ENCODE measurements at regions not wholly inside any gene's neighbourhood (a gene's known extent, or its start where the extent isn't known, plus 50 kb on each side); places are given as distances from the start of the nearest gene placed in this dataset.

- no peak for DNase-seq (ENCODE audit: low spot score)
These were observed 50.2 kb upstream of the AKR1E2 start for GRCh38 chr10:4775808-4776207.

- no peak for DNase-seq (ENCODE audit: low spot score)
These were observed 53.8 kb upstream of the AKR1E2 start for GRCh38 chr10:4772202-4772570.

DNA sequence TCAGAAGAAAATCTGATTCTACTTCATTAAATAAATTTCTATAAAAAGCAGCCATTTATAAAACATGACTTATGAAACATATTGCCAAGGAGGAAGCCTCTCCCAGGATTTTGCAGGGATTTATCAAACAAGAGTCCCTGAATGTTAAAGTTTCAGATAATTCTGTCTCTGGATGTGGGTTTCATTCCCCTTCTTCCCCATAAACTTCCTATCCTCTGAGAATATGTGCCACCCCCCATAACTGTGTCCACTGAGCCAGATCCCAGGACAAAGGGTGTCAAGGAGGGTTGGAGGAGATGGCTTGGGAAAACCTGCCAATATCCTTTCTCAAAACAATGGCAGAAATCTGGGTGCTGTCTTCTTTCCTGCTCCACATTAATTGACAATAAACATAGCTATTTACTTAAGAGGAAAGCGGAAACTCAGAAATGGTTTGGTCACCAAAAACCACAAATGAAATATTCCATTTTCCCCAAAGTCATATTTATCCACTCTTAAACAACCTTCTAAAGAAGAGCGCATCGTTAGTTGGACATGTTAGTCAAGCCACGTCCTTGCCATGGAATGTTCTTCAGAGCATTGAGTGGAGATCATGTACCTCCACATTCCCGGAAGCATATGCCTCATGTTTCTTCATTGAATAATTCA lies 54.3 kb upstream of the AKR1E2 start:
- no peak for DNase-seq (ENCODE audit: low spot score)

GRCh38 chr10:4770801-4771553 lies 55.0 kb upstream of the AKR1E2 start:
- DNase-seq (ENCODE audit: low spot score), result no peak

- DNase-seq (ENCODE audit: low spot score), result no peak
These were observed 57.6 kb upstream of the AKR1E2 start for GRCh38 chr10:4768416-4768815.

- peak; percentile 34 for DNase-seq (ENCODE audit: low spot score)
These were observed 58.8 kb upstream of the AKR1E2 start for GRCh38 chr10:4767033-4767814.

DNA sequence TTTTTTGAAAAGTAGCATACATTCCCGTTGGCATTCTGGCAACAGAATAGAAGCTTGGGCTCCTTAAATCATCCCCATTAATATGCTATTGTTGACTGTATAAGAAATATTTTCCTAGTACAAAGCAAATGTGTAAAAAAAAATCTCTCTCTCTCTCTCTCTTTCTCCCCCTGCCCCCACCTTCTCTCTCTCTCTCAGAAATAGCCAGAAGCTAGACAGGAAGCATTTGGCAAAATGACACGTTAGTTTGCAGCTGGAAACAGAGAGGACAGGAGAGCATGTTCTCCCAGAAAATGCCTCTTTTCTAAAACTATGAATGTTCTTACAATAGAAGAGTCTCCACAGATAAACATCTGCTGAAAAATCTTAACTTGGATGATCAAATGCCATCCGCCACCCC lies 59.6 kb upstream of the AKR1E2 start:
- no peak for DNase-seq (ENCODE audit: low spot score)

- no peak for DNase-seq (ENCODE audit: low spot score)
These were observed 60.6 kb upstream of the AKR1E2 start for GRCh38 chr10:4765428-4765827.

GRCh38 chr10:4763960-4764428 lies 62.0 kb upstream of the AKR1E2 start:
- no peak for DNase-seq (ENCODE audit: low spot score)

DNA sequence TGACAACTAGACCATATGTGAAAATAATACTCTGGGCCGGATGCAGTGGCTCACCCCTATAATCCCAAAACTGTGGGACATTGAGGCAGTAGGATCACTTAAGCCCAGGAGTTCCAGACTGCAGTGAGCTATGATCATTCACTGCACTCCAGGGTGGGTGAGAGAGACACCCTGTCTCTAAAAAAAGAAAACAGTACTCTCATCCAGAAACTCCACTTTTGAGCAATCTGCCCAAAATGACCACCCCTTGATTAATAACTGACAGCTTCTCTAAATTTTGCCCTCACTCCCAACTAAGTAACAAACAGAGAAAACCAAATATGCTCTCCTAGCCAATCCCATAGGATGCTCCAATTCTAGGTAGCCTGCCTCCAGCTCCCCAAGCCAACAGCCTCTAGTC lies 62.5 kb upstream of the AKR1E2 start:
- no peak for DNase-seq (ENCODE audit: low spot score)

- DNase-seq (ENCODE audit: low spot score), result no peak
These were observed 67.8 kb upstream of the AKR1E2 start for GRCh38 chr10:4758256-4758655.

- no peak for DNase-seq (ENCODE audit: low spot score)
These were observed 70.6 kb upstream of the AKR1E2 start for GRCh38 chr10:4755286-4755989.

DNA sequence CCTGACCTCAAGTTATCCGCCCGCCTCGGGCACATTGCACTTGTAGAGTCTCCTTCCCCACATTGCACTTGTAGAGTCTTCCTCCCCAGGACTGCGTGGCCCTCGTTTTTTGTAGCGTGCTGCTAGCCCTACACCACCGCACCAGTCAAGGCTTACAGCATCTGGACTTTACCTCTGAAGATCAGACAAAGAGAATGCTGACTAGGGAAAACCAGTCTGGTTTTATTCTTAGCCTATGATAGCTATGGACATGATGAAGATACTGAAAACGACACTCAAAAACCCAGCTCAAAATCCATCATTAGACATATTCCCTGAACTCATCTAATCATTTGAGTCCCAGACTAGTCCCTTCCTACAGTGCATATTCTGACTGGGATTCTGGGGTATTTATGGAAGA lies 71.9 kb upstream of the AKR1E2 start:
- DNase-seq (ENCODE audit: low spot score), result no peak

DNA sequence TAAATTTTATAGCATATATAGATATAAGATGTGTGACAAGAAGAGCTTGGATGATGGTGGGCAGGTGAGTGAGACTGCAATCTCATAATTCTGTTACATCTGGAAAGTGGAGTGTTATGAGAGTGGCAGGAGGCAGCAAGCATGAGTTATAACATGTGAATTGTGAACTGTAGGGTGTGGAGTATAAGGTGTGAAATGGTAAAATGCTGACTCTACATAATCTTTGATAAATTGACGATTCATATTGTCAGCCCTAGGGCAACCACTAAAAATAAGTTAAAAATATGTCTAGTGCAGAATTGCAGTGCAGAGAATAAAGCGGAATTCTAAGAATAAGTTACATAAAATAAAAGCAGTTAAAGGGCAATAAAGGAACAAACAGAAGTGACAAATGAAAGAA lies 74.8 kb upstream of the AKR1E2 start:
- no peak for DNase-seq (ENCODE audit: low spot score)

DNA sequence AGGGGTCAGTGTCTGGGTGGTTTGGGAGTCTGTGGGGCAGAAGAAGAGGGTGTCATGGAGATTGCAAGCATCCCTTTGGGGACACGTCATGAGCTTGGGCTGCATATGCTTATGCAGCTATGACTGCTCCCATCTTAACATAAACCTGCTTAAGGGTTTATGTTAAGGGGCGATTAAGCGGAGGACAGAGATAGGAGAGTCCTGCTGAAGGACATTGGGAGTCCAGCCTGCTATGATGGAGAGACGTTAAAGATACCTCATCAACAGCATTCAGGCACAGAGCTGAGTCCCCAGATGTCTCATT lies 76.8 kb upstream of the AKR1E2 start:
- DNase-seq (ENCODE audit: low spot score), result no peak

DNA sequence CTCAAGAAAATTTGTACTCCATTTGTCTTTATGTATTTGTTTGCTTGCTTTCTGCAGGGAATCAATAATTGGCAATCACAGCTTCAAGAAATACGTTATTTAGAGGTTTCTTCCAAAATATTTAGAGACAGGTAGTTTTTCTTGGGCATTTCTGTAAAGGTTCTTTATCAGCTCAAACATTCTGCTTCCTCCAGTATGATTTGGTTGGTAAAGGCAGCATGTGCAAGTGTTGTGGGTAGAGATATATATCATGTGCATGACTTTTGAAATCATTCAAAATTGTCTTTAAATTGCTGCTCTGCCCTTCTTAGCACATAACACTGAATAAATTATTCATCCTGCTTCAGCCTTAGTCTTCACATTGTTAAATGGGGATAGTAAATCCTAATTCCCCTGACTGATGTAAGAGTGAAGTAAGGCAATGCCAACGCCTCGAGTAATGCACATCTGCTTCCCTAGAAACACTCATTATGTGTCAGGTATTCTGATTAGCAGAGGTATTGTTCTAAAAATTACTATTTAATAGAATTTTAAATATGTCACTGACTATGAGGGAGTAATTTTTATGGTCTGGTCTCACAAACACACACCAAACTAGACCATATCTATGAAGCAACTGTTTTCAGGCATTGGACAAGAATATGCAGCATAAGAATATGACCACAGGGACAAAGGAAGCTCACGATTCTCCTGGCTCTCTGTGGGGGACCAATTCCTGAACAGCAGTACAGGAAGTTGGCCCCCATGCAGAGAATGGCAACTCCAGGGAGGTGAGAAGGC lies 77.3 kb upstream of the AKR1E2 start:
- DNase-seq (ENCODE audit: low spot score), result no peak

DNA sequence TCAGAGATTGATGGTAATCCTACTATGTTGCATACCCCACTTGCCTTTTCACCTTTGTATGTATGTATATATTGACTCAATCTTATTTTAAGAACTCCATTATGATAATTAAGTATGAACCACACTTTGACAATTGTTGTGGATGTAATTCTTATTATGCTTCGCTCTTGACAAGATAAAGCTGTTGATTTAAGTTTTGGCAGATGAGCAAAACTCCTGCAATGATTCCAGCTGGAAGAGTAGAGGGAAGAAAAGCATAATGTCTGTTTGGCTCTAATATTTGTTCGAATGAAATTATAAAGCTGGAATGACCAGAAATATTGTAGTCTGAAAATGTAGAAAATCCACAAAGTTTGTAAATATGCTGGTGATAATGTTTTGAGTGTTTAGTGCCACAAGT lies 83.8 kb upstream of the AKR1E2 start:
- no peak for DNase-seq (ENCODE audit: low spot score)

- DNase-seq (ENCODE audit: low spot score), result no peak
These were observed 85.5 kb upstream of the AKR1E2 start for GRCh38 chr10:4740471-4740870.

DNA sequence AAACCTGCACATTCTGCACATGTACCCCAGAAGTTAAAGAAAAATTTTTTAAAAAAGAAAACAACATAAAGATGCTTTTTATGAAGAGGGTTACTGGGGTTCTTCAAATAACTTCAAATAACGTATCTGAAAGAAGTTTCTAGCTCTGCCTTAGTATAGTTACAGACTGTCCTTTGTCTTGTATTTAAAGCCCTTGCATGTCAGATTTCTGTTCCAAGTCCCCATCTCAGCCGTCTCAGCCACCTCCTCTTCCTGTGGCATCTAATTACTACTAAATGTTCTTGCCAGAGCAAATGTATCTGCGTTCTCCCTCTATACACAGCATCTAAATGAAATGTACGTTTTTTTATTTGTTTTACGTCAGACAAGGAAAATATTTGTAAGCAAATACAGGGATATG lies 89.4 kb upstream of the AKR1E2 start:
- DNase-seq (ENCODE audit: low spot score), result no peak

- no peak for DNase-seq (ENCODE audit: low spot score)
These were observed 89.8 kb upstream of the AKR1E2 start for GRCh38 chr10:4736183-4736582.

GRCh38 chr10:4733843-4734224 lies 92.2 kb upstream of the AKR1E2 start:
- DNase-seq (ENCODE audit: low spot score), result no peak
